H1 (cell line): ENCODE measurements at regions not wholly inside any gene's neighbourhood (a gene's known extent, or its start where the extent isn't known, plus 50 kb on each side); places are given as distances from the start of the nearest gene placed in this dataset.

ENCODE experiments used
- CTCF ChIA-PET: fragments of 300-600 bp; sonication (Branson Sonifier 250); formaldehyde crosslinking; loops from one replicate; lab custom pipeline; 2021; ENCODE audit not compliant: partially characterized antibody; lab: Charles Lee
- POLR2A ChIA-PET: fragments of 300-600 bp; sonication (Branson Sonifier 250); formaldehyde crosslinking; loops from one replicate; lab custom pipeline; 2021; ENCODE audit warnings: inconsistent platforms; ENCODE audit not compliant: partially characterized antibody; lab: Charles Lee
- DNase-seq, 2 experiments: peaks; one replicate each; pipeline versions ENCODE4 v3.0.0 to v3.0.0-alpha.2; 2010 to 2022; ENCODE audit warnings: low spot score in 2 of 2, low read depth in 1 of 2, mixed read lengths in 1 of 2
- FAIRE-seq: peaks from 2 replicates; lab custom pipeline; 2011; peaks lifted over from hg19 to GRCh38; lab: Jason Lieb, UNC
- H2AFZ ChIP-seq: 2 replicates; pipeline ENCODE4 v1.8.1; 2012; ENCODE audit warnings: low read length, inconsistent platforms
- H2AK5ac ChIP-seq: 2 replicates; pipeline ENCODE4 v1.6.1; 2013; ENCODE audit warnings: low read depth, low read length
- H2BK120ac ChIP-seq: replicated peaks from 2 replicates; pipeline ENCODE3; 2013; ENCODE audit warnings: low read depth, low read length, inconsistent platforms
- H2BK12ac ChIP-seq: 2 replicates; pipeline ENCODE4 v1.6.1; 2013; ENCODE audit warnings: low read depth, low read length
- H2BK15ac ChIP-seq: 2 replicates; pipeline ENCODE4 v1.6.1; 2013; ENCODE audit warnings: low read length
- H2BK20ac ChIP-seq: 2 replicates; pipeline ENCODE4 v1.6.1; 2013; ENCODE audit warnings: low read length
- H2BK5ac ChIP-seq: 2 replicates; pipeline ENCODE4 v1.6.1; 2013; ENCODE audit warnings: low read depth, low read length
- H3K14ac ChIP-seq: 2 replicates; pipeline ENCODE4 v1.6.1; 2013; ENCODE audit warnings: inconsistent platforms; ENCODE audit not compliant: insufficient read length
- H3K18ac ChIP-seq: 2 replicates; pipeline ENCODE4 v1.6.1; 2013; ENCODE audit warnings: low read length; ENCODE audit errors: extremely low read depth
- H3K23ac ChIP-seq: 2 replicates; pipeline ENCODE4 v1.6.1; 2013; ENCODE audit warnings: inconsistent platforms; ENCODE audit not compliant: insufficient read length
- H3K23me2 ChIP-seq: 2 replicates; pipeline ENCODE4 v1.6.1; 2013; ENCODE audit warnings: low read depth, low read length
- H3K27ac ChIP-seq: 2 replicates; pipeline ENCODE4 v1.6.1; 2011; ENCODE audit warnings: low read depth, low read length, inconsistent platforms
- H3K27me3 ChIP-seq, 4 experiments: replicated peaks in 1 of 4; 1 replicate in 1 of 4; 2 replicates in 3 of 4; pipeline versions ENCODE4 v1.6.1 to v1.8.1; 2011 to 2013; ENCODE audit warnings: low read length in 3 of 4, mild to moderate bottlenecking in 3 of 4, inconsistent platforms in 2 of 4, mixed read lengths in 2 of 4, moderate library complexity in 1 of 4; ENCODE audit not compliant: control insufficient read depth in 3 of 4, insufficient read depth in 3 of 4; ENCODE audit errors: extremely low read depth in 1 of 4
- H3K36me3 ChIP-seq, 4 experiments: 2 replicates each; pipeline versions ENCODE4 v1.6.1 to v1.8.1; 2011 to 2013; ENCODE audit warnings: mild to moderate bottlenecking in 4 of 4, low read length in 3 of 4, moderate library complexity in 2 of 4, control low read depth in 1 of 4, inconsistent platforms in 1 of 4; ENCODE audit not compliant: insufficient read depth in 4 of 4, control insufficient read depth in 2 of 4
- H3K4ac ChIP-seq: replicated peaks from 2 replicates; pipeline ENCODE3; 2013; ENCODE audit warnings: low read length, low read depth, mixed read lengths, inconsistent platforms; ENCODE audit not compliant: insufficient read length
- H3K4me1 ChIP-seq, 4 experiments: replicated peaks in 1 of 4; 1 replicate in 1 of 4; 2 replicates in 3 of 4; pipeline versions ENCODE4 v1.6.1 to v1.8.1; 2011 to 2013; ENCODE audit warnings: low read length in 3 of 4, inconsistent platforms in 2 of 4, mixed read lengths in 1 of 4; ENCODE audit not compliant: insufficient read depth in 4 of 4, control insufficient read depth in 3 of 4
- H3K4me2 ChIP-seq, 2 experiments: 2 replicates each; pipeline versions ENCODE4 v1.6.1 to v1.8.1; 2011 to 2013; ENCODE audit warnings: low read depth in 2 of 2, low read length in 2 of 2, control low read depth in 1 of 2, inconsistent platforms in 1 of 2, mild to moderate bottlenecking in 1 of 2; ENCODE audit not compliant: insufficient read depth in 1 of 2
- H3K4me3 ChIP-seq, 4 experiments: fragments of 200-600, 300-600 bp in 1 of 4; sonication (generic), shearing (Covaris generic), sonication (Bioruptor Twin) in 1 of 4; 2 replicates each; pipeline versions ENCODE4 v1.5.1 to v1.8.1; 2011 to 2016; ENCODE audit warnings: low read length in 4 of 4, low read depth in 3 of 4, control low read depth in 2 of 4, inconsistent platforms in 2 of 4, mild to moderate bottlenecking in 2 of 4, mixed read lengths in 1 of 4, moderate library complexity in 1 of 4; ENCODE audit not compliant: insufficient read depth in 2 of 4; ENCODE audit errors: extremely low read depth in 1 of 4
- H3K56ac ChIP-seq: replicated peaks from 2 replicates; pipeline ENCODE3; 2013; ENCODE audit warnings: low read depth, mild to moderate bottlenecking, mixed read lengths, low read length, inconsistent platforms; ENCODE audit not compliant: insufficient read length
- H3K79me1 ChIP-seq: 2 replicates; pipeline ENCODE4 v1.6.1; 2013; ENCODE audit warnings: low read depth, low read length, control low read depth
- H3K79me2 ChIP-seq, 2 experiments: 2 replicates each; pipeline versions ENCODE4 v1.6.1 to v1.8.1; 2012 to 2013; ENCODE audit warnings: low read length in 2 of 2, mild to moderate bottlenecking in 2 of 2, inconsistent platforms in 1 of 2; ENCODE audit not compliant: insufficient read depth in 2 of 2, control insufficient read depth in 1 of 2
- H3K9ac ChIP-seq, 4 experiments: replicated peaks in 1 of 4; 1 replicate in 1 of 4; 2 replicates in 3 of 4; pipeline versions ENCODE4 v1.6.1 to v1.8.1; 2011 to 2013; ENCODE audit warnings: low read depth in 3 of 4, low read length in 3 of 4, control low read depth in 2 of 4, mild to moderate bottlenecking in 2 of 4, moderate library complexity in 2 of 4, inconsistent platforms in 1 of 4; ENCODE audit errors: extremely low read depth in 1 of 4
- H3K9me3 ChIP-seq, 2 experiments: 2 replicates each; pipeline versions ENCODE4 v1.6.1 to v1.8.1; 2012 to 2013; ENCODE audit warnings: mild to moderate bottlenecking in 2 of 2, moderate library complexity in 2 of 2, control low read depth in 1 of 2, inconsistent platforms in 1 of 2, low read depth in 1 of 2, low read length in 1 of 2, mixed read lengths in 1 of 2; ENCODE audit not compliant: insufficient read depth in 2 of 2
- H4K20me1 ChIP-seq, 2 experiments: replicated peaks in 1 of 2; 2 replicates each; pipeline versions ENCODE3 to v1.8.1; 2011 to 2013; ENCODE audit warnings: inconsistent platforms in 2 of 2, low read length in 2 of 2, mild to moderate bottlenecking in 1 of 2; ENCODE audit not compliant: insufficient read depth in 2 of 2, control insufficient read depth in 1 of 2
- H4K5ac ChIP-seq: 2 replicates; pipeline ENCODE4 v1.6.1; 2013; ENCODE audit warnings: low read length, low read depth, mixed read lengths, inconsistent platforms; ENCODE audit not compliant: insufficient read length
- H4K8ac ChIP-seq: 2 replicates; pipeline ENCODE4 v1.8.0; 2013; ENCODE audit warnings: mild to moderate bottlenecking, moderate library complexity, low read length, inconsistent platforms; ENCODE audit not compliant: insufficient read depth; ENCODE audit errors: extremely low read depth
- H4K91ac ChIP-seq: replicated peaks from 2 replicates; pipeline ENCODE3; 2013; ENCODE audit warnings: low read length, mixed read lengths, inconsistent platforms; ENCODE audit not compliant: insufficient read length
- ATF2 ChIP-seq: IDR thresholded peaks from 2 replicates; pipeline ENCODE4 v1.6.1; 2012; ENCODE audit warnings: low read length, inconsistent platforms
- BACH1 ChIP-seq: IDR thresholded peaks from 2 replicates; pipeline ENCODE4 v1.6.1; 2012; ENCODE audit warnings: low read length, improper control_type of control experiment
- BRCA1 ChIP-seq: IDR thresholded peaks from 2 replicates; pipeline ENCODE4 v1.6.1; 2012; ENCODE audit warnings: low read depth, low read length, improper control_type of control experiment
- CBX8 ChIP-seq: fragments of 300-800, 300-1000 bp; sonication (generic); IDR thresholded peaks from 2 replicates; pipeline ENCODE4 v1.7.1; 2016; ENCODE audit warnings: low read depth, low read length, borderline replicate concordance
- JUN ChIP-seq: IDR thresholded peaks from 2 replicates; pipeline ENCODE4 v1.6.1; 2011; ENCODE audit warnings: low read depth, mild to moderate bottlenecking, improper control_type of control experiment, low read length
- KDM1A ChIP-seq: fragments of 200-600, 300-600 bp; sonication (generic); IDR thresholded peaks from 2 replicates; pipeline ENCODE4 v1.7.1; 2016; ENCODE audit warnings: mild to moderate bottlenecking, low read length, borderline replicate concordance
- MAFK ChIP-seq: IDR thresholded peaks from 2 replicates; pipeline ENCODE4 v1.6.1; 2012; ENCODE audit warnings: low read depth, mild to moderate bottlenecking, improper control_type of control experiment, low read length
- PHF8 ChIP-seq: fragments of 200-600 bp; sonication (generic); conservative IDR thresholded peaks from 2 replicates; pipeline ENCODE4 v1.7.1; 2012; ENCODE audit warnings: low read depth, mild to moderate bottlenecking, inconsistent platforms, low read length, moderate library complexity
- RFX5 ChIP-seq: IDR thresholded peaks from 2 replicates; pipeline ENCODE4 v1.6.1; 2011; ENCODE audit warnings: low read depth, low read length, improper control_type of control experiment, borderline replicate concordance
- RXRA ChIP-seq: IDR thresholded peaks from 2 replicates; pipeline ENCODE4 v1.6.1; 2011; ENCODE audit warnings: low read depth, mild to moderate bottlenecking, low read length, moderate library complexity; ENCODE audit not compliant: insufficient read depth
- WGBS, 2 experiments: shearing (Covaris generic) in 1 of 2; methylation state at CpG; one replicate each; pipeline versions ENCODE4 v1.1.6 to v1.1.7; 2013 to 2015; ENCODE audit warnings: low lambda C conversion rate in 2 of 2, mixed read lengths in 2 of 2, inconsistent platforms in 1 of 2, low coverage in 1 of 2, missing lambda C conversion rate in 1 of 2; ENCODE audit not compliant: insufficient replicate concordance in 2 of 2, insufficient coverage in 1 of 2, insufficient read length in 1 of 2; ENCODE audit errors: extremely low coverage in 1 of 2, missing lambda C conversion rate in 1 of 2; 5-methylcytosine and 5-hydroxymethylcytosine counted together
- TF ChIP-seq, protein P1 (sequence below): IDR thresholded peaks from 2 replicates; pipeline ENCODE4 v1.6.1; 2012; ENCODE audit warnings: inconsistent platforms

DNA sequence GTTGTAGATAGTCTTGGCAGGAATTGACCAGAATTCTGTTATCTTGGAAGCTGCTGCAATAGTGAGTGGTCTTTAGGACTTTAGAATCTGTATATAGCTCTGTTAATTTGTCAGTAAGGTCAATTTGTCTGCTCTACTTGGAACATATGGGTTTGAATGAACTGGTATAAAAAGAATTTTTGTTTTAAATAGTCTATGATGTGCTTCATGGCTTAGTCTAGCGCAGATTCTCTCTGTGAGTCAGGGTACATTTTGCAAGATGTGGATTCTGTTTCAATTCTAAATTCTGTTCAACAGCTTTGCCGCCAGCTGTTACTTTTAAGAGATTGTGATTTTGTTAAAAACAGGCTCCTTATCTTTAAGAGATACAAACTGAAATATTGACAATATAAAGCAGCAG lies 135.9 kb upstream of the AGBL1 start:
- no peaks in the 10 kb centered on the region for H4K20me1 ChIP-seq
- no peak overlapping the region for H2AK5ac ChIP-seq
- no peak overlapping the region for H3K27ac ChIP-seq
- H3K79me2 ChIP-seq, result no peaks in the 10 kb centered on the region
- no peak overlapping the region for H2BK15ac ChIP-seq
- H3K4me1 ChIP-seq, result no peaks in the 10 kb centered on the region
- H3K23ac ChIP-seq, result no peak overlapping the region
- H4K8ac ChIP-seq, result no peak overlapping the region
- DNase-seq (no peak), FAIRE-seq (no peak)
- no peak overlapping the region for H2BK5ac ChIP-seq
- no peak overlapping the region for H3K14ac ChIP-seq
- H3K18ac ChIP-seq, result no peak overlapping the region
- POLR2A ChIA-PET, result no interaction called here
- H4K91ac ChIP-seq, result no peak overlapping the region
- H3K4ac ChIP-seq, result no peak overlapping the region
- H3K27me3 ChIP-seq, result no peaks in the 10 kb centered on the region
- H3K4me3 ChIP-seq, result no peak overlapping the region
- H2BK20ac ChIP-seq, result no peak overlapping the region
- H3K79me1 ChIP-seq, result no peaks in the 10 kb centered on the region
- H4K5ac ChIP-seq, result no peak overlapping the region
- H3K23me2 ChIP-seq, result no peaks in the 10 kb centered on the region
- H3K56ac ChIP-seq, result no peak overlapping the region
- 89% methylated on average over 2 of the region's 2 CpGs; no CpG with 5 or more reads in 1 of the 2 experiments for WGBS, 2 experiments
- no peak overlapping the region for H2BK120ac ChIP-seq
- no peak overlapping the region for H2AFZ ChIP-seq
- H3K9ac ChIP-seq, result no peak overlapping the region
- H3K9me3 ChIP-seq, result no peaks in the 10 kb centered on the region
- CTCF ChIA-PET, result interaction anchor here (1.2 kb wide), 1 partner anchor 11 kb away, joined by 3 read pairs; no protein-coding TSS in a partner anchor
- H3K36me3 ChIP-seq, result no peaks in the 10 kb centered on the region
- H2BK12ac ChIP-seq, result no peak overlapping the region
- H3K4me2 ChIP-seq, result no peak overlapping the region
- TF ChIP-seq BACH1 (no peak), PHF8 (no peak), RFX5 (no peak), CBX8 (no peak), KDM1A (no peak), MAFK (no peak), ATF2 (no peak), BRCA1 (no peak), RXRA (no peak), JUN (no peak)
- TF ChIP-seq, protein P1, sequence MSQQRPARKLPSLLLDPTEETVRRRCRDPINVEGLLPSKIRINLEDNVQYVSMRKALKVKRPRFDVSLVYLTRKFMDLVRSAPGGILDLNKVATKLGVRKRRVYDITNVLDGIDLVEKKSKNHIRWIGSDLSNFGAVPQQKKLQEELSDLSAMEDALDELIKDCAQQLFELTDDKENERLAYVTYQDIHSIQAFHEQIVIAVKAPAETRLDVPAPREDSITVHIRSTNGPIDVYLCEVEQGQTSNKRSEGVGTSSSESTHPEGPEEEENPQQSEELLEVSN, result no peak
